GM23248 (cell line): ENCODE measurements at regions not wholly inside any gene's neighbourhood (a gene's known extent, or its start where the extent isn't known, plus 50 kb on each side); places are given as distances from the start of the nearest gene placed in this dataset.

Source experiments
- DNase-seq: peaks from one replicate; pipeline ENCODE4 v3.0.0-alpha.2; 2015
- H2AFZ ChIP-seq: fragments of 200-600 bp; sonication (generic); 2 replicates; pipeline ENCODE4 v1.6.1; 2016; ENCODE audit warnings: antibody characterized with exemption
- H3F3A ChIP-seq: fragments of 200-600 bp; sonication (generic); 2 replicates; pipeline ENCODE4 v1.6.1; 2016; ENCODE audit warnings: mild to moderate bottlenecking, antibody characterized with exemption, mixed run types; ENCODE audit not compliant: insufficient read depth
- H3K27ac ChIP-seq: fragments of 200-600 bp; sonication (generic); 2 replicates; pipeline ENCODE4 v1.5.1; 2016; ENCODE audit warnings: mild to moderate bottlenecking
- H3K27me3 ChIP-seq: fragments of 200-600 bp; sonication (generic); replicated peaks from 2 replicates; pipeline ENCODE4 v1.6.1; 2016; ENCODE audit warnings: mild to moderate bottlenecking; ENCODE audit not compliant: insufficient read depth
- H3K36me3 ChIP-seq: fragments of 200-600 bp; sonication (generic); 2 replicates; pipeline ENCODE4 v1.6.1; 2016; ENCODE audit warnings: low read depth, mild to moderate bottlenecking
- H3K4me1 ChIP-seq: fragments of 200-600 bp; sonication (generic); 2 replicates; pipeline ENCODE4 v1.6.1; 2016; ENCODE audit warnings: mild to moderate bottlenecking; ENCODE audit not compliant: insufficient read depth
- H3K4me2 ChIP-seq: fragments of 200-600 bp; sonication (generic); one replicate; pipeline ENCODE4 v1.6.1; 2016; ENCODE audit warnings: mild to moderate bottlenecking; ENCODE audit not compliant: unreplicated experiment
- H3K4me3 ChIP-seq: fragments of 200-600 bp; sonication (generic); 2 replicates; pipeline ENCODE4 v1.5.1; 2016; ENCODE audit warnings: mild to moderate bottlenecking
- H3K79me2 ChIP-seq: fragments of 200-600 bp; sonication (generic); 2 replicates; pipeline ENCODE4 v1.6.1; 2016; ENCODE audit warnings: mild to moderate bottlenecking; ENCODE audit not compliant: insufficient read depth
- H3K9ac ChIP-seq: fragments of 200-600 bp; sonication (generic); 2 replicates; pipeline ENCODE4 v1.6.1; 2016; ENCODE audit warnings: mild to moderate bottlenecking
- H3K9me2 ChIP-seq: fragments of 200-600 bp; sonication (generic); 2 replicates; pipeline ENCODE4 v1.6.1; 2016; ENCODE audit warnings: mixed run types, mild to moderate bottlenecking, moderate library complexity; ENCODE audit not compliant: insufficient read depth
- H3K9me3 ChIP-seq: fragments of 200-600 bp; sonication (generic); one replicate; pipeline ENCODE4 v1.6.1; 2017; ENCODE audit warnings: low read depth
- H4K20me1 ChIP-seq: fragments of 200-600 bp; sonication (generic); 2 replicates; pipeline ENCODE4 v1.6.0; 2016; ENCODE audit not compliant: insufficient read depth
- EZH2 ChIP-seq: fragments of 200-600 bp; sonication (generic); IDR thresholded peaks from 2 replicates; pipeline ENCODE4 v1.6.1; 2018; ENCODE audit warnings: antibody characterized with exemption, mild to moderate bottlenecking; ENCODE audit not compliant: insufficient read depth, poor library complexity, severe bottlenecking
- EZH2phosphoT487 ChIP-seq: fragments of 200-600 bp; sonication (generic); IDR thresholded peaks from 2 replicates; pipeline ENCODE4 v1.6.1; 2018; ENCODE audit warnings: antibody characterized with exemption, moderate library complexity, mild to moderate bottlenecking, low read depth; ENCODE audit not compliant: insufficient read depth
- WGBS, 2 experiments: methylation state at CpG; one replicate each; pipeline ENCODE4 v1.1.6; 2015 to 2017; ENCODE audit warnings: low lambda C conversion rate in 2 of 2, low coverage in 1 of 2; ENCODE audit errors: missing lambda C conversion rate in 2 of 2; 5-methylcytosine and 5-hydroxymethylcytosine counted together
- in situ Hi-C: fragments of 300-500 bp; cut with MboI; formaldehyde crosslinking; loops from 2 replicates; pipeline ENCODE4 v1.15.0; 2020

- no peak overlapping the region for H3K9ac ChIP-seq
These were observed 427.5 kb downstream of the ADRA2A start for GRCh38 chr10:111504376-111504775.

GRCh38 chr10:111506266-111507034, 429.6 kb downstream of the ADRA2A start:
- in situ Hi-C loops = no loop called here
- H3K36me3 ChIP-seq = no peaks in the 10 kb centered on the region
- no peak overlapping the region for H2AFZ ChIP-seq
- 0 out of 2 replicates have a peak, but pooled peaks cover 3% of the 10 kb centered on the region for H3K4me1 ChIP-seq
- H3K9ac ChIP-seq = no peak overlapping the region
- no peaks in the 10 kb centered on the region for H3K79me2 ChIP-seq
- no peaks in the 10 kb centered on the region for H3F3A ChIP-seq
- H3K9me2 ChIP-seq = peaks cover 7% of the 10 kb centered on the region; the same call in 1 of the 2 replicates
- TF ChIP-seq EZH2phosphoT487 (no peak), EZH2 (no peak)
- no peak for DNase-seq
- H3K9me3 ChIP-seq = no peaks in the 10 kb centered on the region
- no peak overlapping the region for H3K4me3 ChIP-seq
- H3K27ac ChIP-seq = no peak overlapping the region
- no peak overlapping the region for H3K4me2 ChIP-seq
- H4K20me1 ChIP-seq = no peaks in the 10 kb centered on the region
- 15 to 24% methylated on average over 3 of the region's 3 CpGs for WGBS, 2 experiments
- H3K27me3 ChIP-seq = no peaks in the 10 kb centered on the region

More at GRCh38 chr10:111504376-111504775, 427.5 kb downstream of the ADRA2A start:
- Histone ChIP-seq H3K4me2 (no peak overlapping the region), H3K9me2 (no peaks in the 10 kb centered on the region), H3K4me3 (no peak overlapping the region), H2AFZ (no peak overlapping the region), H3K4me1 (0 out of 2 replicates have a peak, but pooled peaks cover under 1% of the 10 kb centered on the region), H3K9me3 (no peaks in the 10 kb centered on the region), H4K20me1 (no peaks in the 10 kb centered on the region), H3K36me3 (no peaks in the 10 kb centered on the region), H3K27me3 (no peaks in the 10 kb centered on the region), H3K27ac (no peak overlapping the region), H3F3A (no peaks in the 10 kb centered on the region), H3K79me2 (no peaks in the 10 kb centered on the region)
- in situ Hi-C loops = no loop called here
- TF ChIP-seq EZH2phosphoT487 (no peak), EZH2 (no peak)
- DNase-seq = no peak

GRCh38 chr10:111511751-111512150, 434.9 kb downstream of the ADRA2A start:
- Histone ChIP-seq H3K9me3 (no peaks in the 10 kb centered on the region), H3F3A (no peaks in the 10 kb centered on the region), H3K4me1 (0 out of 2 replicates have a peak, but pooled peaks cover 3% of the 10 kb centered on the region), H3K79me2 (no peaks in the 10 kb centered on the region), H3K4me2 (no peak overlapping the region), H2AFZ (no peak overlapping the region), H4K20me1 (no peaks in the 10 kb centered on the region), H3K36me3 (no peaks in the 10 kb centered on the region), H3K27ac (no peak overlapping the region), H3K9me2 (peaks cover 7% of the 10 kb centered on the region; the same call in 1 of the 2 replicates), H3K9ac (no peak overlapping the region), H3K4me3 (no peak overlapping the region), H3K27me3 (no peaks in the 10 kb centered on the region)
- WGBS, 2 experiments = 50 to 56% methylated on average over 1 of the region's 1 CpG
- peak; percentile 18 for DNase-seq
- in situ Hi-C loops = no loop called here
- no peak for TF ChIP-seq EZH2
- no peak for TF ChIP-seq EZH2phosphoT487

GRCh38 chr10:111515264-111515663, 438.4 kb downstream of the ADRA2A start:
- in situ Hi-C loops = no loop called here
- H3K4me1 ChIP-seq = no peaks in the 10 kb centered on the region
- no peak overlapping the region for H3K9ac ChIP-seq
- peaks cover 7% of the 10 kb centered on the region; the same call in 1 of the 2 replicates for H3K9me2 ChIP-seq
- H3K9me3 ChIP-seq = no peaks in the 10 kb centered on the region
- no peaks in the 10 kb centered on the region for H3F3A ChIP-seq
- H3K36me3 ChIP-seq = no peaks in the 10 kb centered on the region
- H3K79me2 ChIP-seq = no peaks in the 10 kb centered on the region
- no peaks in the 10 kb centered on the region for H4K20me1 ChIP-seq
- H2AFZ ChIP-seq = no peak overlapping the region
- no peak for TF ChIP-seq EZH2
- DNase-seq = no peak
- no peak overlapping the region for H3K27ac ChIP-seq
- WGBS, 2 experiments = 39 to 40% methylated on average over 4 of the region's 4 CpGs
- no peak overlapping the region for H3K4me2 ChIP-seq
- no peak overlapping the region for H3K4me3 ChIP-seq
- no peaks in the 10 kb centered on the region for H3K27me3 ChIP-seq

- in situ Hi-C loops = no loop called here
- Histone ChIP-seq H3K4me2 (no peak overlapping the region), H3K9ac (no peak overlapping the region)
These were observed 438.9 kb downstream of the ADRA2A start for GRCh38 chr10:111515706-111516105.

More at GRCh38 chr10:111515706-111516105, 438.9 kb downstream of the ADRA2A start:
- Histone ChIP-seq H3K27me3 (no peaks in the 10 kb centered on the region), H3K9me2 (peaks cover 7% of the 10 kb centered on the region; the same call in 1 of the 2 replicates), H3K36me3 (no peaks in the 10 kb centered on the region), H3K79me2 (no peaks in the 10 kb centered on the region), H3K27ac (no peak overlapping the region), H3K4me3 (no peak overlapping the region), H3F3A (no peaks in the 10 kb centered on the region), H2AFZ (no peak overlapping the region), H4K20me1 (no peaks in the 10 kb centered on the region), H3K9me3 (no peaks in the 10 kb centered on the region), H3K4me1 (no peaks in the 10 kb centered on the region)
- no peak for DNase-seq
- TF ChIP-seq EZH2 = no peak
- no peak for TF ChIP-seq EZH2phosphoT487
